GM18909 (cell line): ENCODE measurements at regions not wholly inside any gene's neighbourhood (a gene's known extent, or its start where the extent isn't known, plus 50 kb on each side); places are given as distances from the start of the nearest gene placed in this dataset.

Experiments
- ATAC-seq: cut with Tn5 transposase; IDR thresholded peaks from one replicate; pipeline ENCODE4 v1.9.1; 2021; ENCODE audit warnings: mild to moderate bottlenecking; ENCODE audit not compliant: unreplicated experiment, poor library complexity

GRCh38 chr13:47639738-47640447 lies 361.2 kb downstream of the SUCLA2 start:
- ATAC-seq: no peak

GRCh38 chr13:47638627-47639026 lies 362.4 kb downstream of the SUCLA2 start:
- ATAC-seq: no peak

DNA sequence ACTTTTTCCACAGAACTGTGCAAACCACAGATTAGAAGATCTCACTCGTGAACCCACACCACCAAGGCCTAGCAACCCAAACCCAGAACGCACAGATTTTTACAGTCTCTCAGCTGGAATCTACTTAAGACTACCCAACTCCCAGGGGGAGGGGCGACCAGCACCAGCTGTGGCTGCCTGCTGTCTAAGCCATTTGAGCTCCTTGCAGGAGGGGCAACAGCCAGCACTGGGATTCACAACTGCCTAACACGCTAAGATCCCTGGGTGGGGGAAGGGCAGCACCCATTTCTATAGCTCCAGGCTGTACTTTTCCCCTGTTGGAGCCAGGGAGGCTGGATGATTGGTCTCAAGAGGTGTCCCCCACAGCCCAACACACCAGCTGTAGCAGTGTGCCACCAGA lies 368.8 kb downstream of the SUCLA2 start:
- no peak for ATAC-seq

DNA sequence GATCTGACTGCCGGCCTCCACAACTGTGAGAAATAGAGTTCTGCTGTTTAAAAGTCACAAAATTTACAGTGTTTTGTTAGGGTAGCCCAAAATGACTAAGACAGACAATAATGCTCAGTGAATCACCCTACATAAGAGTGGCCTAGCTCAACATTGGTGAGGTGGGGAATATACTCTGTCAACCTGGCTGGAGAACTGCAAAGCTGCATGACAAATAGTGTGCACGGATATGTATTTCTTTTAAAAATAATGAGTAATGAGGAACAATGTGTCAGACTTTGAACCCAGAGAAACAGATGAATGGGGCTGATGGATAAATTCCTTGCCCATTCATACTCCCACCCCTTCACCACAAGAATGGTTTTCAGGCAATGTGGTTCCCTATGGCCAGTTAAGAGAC lies 372.4 kb downstream of the SUCLA2 start:
- ATAC-seq: no peak

GRCh38 chr13:47623862-47624261 lies 377.2 kb downstream of the SUCLA2 start:
- ATAC-seq: no peak

- ATAC-seq: no peak
Measured at GRCh38 chr13:47621931-47622330, 379.1 kb downstream of the SUCLA2 start.

GRCh38 chr13:47611664-47612288 lies 389.3 kb downstream of the SUCLA2 start:
- no peak for ATAC-seq

DNA sequence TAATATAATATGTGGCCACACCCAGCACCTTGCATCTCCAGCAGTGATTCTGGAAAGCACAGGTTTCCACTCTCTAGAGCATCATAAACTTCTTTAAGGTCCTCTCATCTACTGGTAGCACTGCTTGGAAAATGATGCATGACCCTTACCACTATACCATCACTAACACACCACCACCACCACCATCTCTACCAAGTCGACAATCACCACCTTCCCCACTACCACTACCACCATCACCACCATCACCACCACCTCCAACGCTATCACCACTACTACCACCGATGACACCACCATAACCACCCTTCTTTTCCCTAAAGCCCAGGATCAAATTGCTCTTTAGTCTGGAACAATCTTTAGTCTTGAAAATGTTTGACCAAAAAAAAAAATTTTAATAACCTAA lies 390.4 kb downstream of the SUCLA2 start:
- no peak for ATAC-seq

- no peak for ATAC-seq
Measured at GRCh38 chr13:47603365-47603764, 397.7 kb downstream of the SUCLA2 start.

DNA sequence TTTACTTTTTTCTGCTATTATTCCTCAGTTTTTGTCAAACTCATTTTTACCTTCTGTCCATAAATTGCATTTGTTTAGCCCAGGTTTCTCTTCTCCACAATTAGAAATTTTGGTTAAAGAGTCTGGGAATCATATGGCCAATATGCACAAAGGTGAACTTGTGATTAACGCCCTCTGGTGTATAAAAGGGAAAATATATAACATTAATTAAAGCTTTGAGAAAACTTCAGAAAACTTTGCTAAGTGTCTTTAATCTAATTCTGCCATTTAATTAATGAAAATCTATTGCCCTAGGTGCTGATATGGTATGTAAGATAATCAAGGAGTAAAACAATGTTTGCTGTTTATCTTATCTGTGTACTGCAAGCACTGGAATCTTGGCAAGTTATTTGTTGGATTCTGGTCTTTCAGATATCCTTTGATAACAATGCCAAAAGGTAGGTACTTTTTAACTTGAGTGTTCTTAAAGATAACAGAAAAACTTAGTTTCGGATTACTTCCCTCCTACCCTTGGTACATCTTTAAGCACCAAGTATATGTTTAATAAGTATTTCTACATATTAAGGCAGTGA lies 402.6 kb downstream of the SUCLA2 start:
- no peak for ATAC-seq

DNA sequence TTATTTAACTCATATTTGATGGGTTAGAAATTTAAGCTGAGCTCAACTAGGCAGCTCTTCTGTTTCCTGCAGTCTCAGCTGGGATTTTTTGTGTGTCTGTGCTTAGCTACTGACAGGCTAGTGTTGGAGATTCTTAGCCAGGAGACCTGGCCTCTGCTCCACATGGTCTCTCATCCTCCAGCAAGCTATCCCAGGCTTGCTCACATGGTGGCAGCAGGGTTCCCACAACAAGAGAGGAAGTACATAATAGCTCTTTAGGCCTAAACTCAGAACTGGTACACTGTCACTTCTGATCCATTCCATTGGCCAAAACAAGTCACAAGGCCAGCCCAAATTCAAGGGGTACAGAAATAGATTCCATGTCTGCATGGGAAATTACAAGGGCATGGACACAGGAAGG lies 406.2 kb downstream of the SUCLA2 start:
- ATAC-seq: no peak

- no peak for ATAC-seq
Measured at GRCh38 chr13:47592256-47592655, 408.8 kb downstream of the SUCLA2 start.

GRCh38 chr13:47588676-47589075 lies 412.4 kb downstream of the SUCLA2 start:
- no peak for ATAC-seq

GRCh38 chr13:47572375-47572774 lies 428.7 kb downstream of the SUCLA2 start:
- ATAC-seq: no peak

DNA sequence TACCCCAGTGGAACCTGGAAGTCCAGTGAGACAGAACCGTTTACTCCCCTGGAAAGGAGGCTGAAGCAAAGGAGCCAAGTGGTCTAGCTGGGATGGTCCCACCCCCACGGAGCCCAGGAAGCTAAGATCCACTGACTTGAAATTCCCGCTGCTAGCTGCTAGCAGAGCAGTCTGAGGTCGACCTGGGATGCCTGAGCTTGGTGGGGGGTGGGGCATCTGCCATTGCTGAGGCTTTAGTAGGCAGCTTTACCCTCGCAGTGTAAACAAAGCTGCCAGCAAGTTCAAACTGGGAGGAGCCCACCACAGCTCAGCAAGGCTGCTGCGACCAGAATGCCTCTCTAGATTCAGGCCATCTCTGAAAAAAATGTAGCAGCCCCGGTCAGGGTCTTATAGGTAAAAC lies 437.0 kb downstream of the SUCLA2 start:
- ATAC-seq: no peak

DNA sequence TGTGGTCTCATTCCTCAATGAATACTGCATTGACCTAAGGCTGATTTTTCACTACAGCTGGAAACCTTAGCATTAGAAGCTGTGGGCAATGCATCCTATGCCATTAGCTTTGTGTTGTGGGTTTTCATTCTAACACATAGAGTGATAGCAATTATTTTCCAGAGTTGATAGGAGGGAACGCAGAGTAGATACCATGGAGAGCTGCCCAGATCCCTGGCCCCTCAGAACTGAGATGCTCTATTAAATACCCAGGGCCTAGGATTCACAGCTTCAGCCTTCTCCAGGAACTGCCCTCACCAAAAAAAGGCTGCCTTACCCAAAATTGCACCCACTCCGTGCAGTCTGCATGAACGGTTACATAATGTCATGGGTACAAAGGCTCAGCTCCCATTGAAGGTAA lies 444.4 kb downstream of the SUCLA2 start:
- ATAC-seq: no peak

DNA sequence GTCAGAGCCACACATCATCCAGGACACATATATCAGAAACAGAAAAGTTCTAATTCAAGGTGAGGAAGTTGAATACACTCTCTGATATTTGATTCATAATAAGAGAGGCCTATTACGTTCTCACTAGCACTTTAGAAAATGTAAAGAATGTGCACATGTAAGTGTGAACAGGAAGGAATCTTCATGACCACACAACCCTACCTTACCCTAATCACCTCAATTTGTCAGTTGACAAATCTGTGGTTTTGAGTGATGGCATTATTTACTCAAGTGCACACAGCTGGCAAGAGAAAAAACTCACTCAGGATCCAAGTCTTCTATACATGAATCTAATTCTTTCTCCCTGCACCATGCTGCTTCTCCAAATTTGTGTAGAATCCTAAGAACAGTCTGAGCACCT lies 445.8 kb downstream of the SUCLA2 start:
- ATAC-seq: no peak

- ATAC-seq: no peak
Measured at GRCh38 chr13:47553329-47553977, 447.6 kb downstream of the SUCLA2 start.

- ATAC-seq: no peak
Measured at GRCh38 chr13:47549219-47549752, 451.8 kb downstream of the SUCLA2 start.

GRCh38 chr13:47548294-47548840 lies 452.7 kb downstream of the SUCLA2 start:
- ATAC-seq: no peak
